ENCODE measurements at regions not wholly inside any gene's neighbourhood (a gene's known extent, or its start where the extent isn't known, plus 50 kb on each side); places are given as distances from the start of the nearest gene placed in this dataset.

GRCh38 chr2:6017736-6018286 is 325.6 kb downstream of the SOX11 start:
- TF ChIP-seq CTCF (IDR thresholded peaks at IDR 0.05) = no peak
- TF ChIP-seq POLR2A (IDR thresholded peaks at IDR 0.05) = no peak

Measured in esophagus squamous epithelium (tissue), 4 donors.